Glomerular endothelial cell (primary cell): ENCODE measurements at regions not wholly inside any gene's neighbourhood (a gene's known extent, or its start where the extent isn't known, plus 50 kb on each side); places are given as distances from the start of the nearest gene placed in this dataset.
"Not testable (repeated sequence)": the region's sequence is repeated elsewhere in the genome, so short reads cannot be mapped to it uniquely, and the experiment has no call there.

Source experiments
- DNase-seq: peaks from one replicate; pipeline ENCODE4 v3.0.0-alpha.2; 2011; ENCODE audit warnings: low read depth, low spot score; ENCODE audit errors: extremely low read depth

GRCh38 chr4:79748835-79749234, 324.2 kb downstream of the ANTXR2 start:
- DNase-seq: no peak

- DNase-seq: no peak
Measured at GRCh38 chr4:79747252-79747651, 325.8 kb downstream of the ANTXR2 start.

DNA sequence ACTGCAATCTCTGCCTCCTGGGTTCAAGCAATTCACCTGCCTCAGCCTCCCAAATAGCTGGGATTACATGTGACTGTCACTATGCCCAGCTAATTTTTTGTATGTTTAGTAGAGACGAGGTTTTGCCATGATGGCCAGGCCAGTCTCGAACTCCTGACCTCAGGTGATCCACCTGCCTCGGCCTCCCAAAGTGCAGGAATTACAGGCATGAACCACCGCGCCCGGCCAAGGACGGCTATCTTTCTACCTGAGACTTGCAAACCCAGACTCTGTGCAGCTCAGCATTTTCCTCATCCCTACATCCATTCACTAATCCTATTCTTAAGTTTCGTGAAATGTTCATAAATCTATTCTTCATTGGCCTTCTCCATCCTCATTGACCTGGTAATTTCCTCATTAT, 330.0 kb downstream of the ANTXR2 start:
- no peak for DNase-seq

GRCh38 chr4:79739912-79740311, 331.9 kb upstream of the GK2 start:
- DNase-seq: no peak

GRCh38 chr4:79723507-79723906, 315.5 kb upstream of the GK2 start:
- no peak for DNase-seq

DNA sequence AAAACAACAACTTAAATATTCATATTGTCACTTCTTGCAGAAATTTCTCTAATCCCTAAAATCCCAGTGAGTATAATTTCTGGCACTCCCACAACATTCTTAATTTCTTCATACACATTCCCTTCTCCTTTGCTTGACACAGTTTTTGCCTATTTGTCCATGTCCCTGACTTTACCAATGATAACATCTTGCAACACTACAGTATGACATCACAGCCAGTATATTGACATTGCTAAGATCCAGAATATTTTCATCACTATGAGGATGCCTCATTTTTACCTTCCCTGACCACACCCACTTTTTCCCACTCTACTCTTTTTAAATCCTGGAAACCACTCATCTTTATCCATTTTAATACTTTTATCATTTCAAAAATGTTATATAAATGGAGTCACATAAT, 292.3 kb upstream of the GK2 start:
- no peak for DNase-seq

GRCh38 chr4:79697444-79697843, 289.4 kb upstream of the GK2 start:
- DNase-seq: no peak

DNA sequence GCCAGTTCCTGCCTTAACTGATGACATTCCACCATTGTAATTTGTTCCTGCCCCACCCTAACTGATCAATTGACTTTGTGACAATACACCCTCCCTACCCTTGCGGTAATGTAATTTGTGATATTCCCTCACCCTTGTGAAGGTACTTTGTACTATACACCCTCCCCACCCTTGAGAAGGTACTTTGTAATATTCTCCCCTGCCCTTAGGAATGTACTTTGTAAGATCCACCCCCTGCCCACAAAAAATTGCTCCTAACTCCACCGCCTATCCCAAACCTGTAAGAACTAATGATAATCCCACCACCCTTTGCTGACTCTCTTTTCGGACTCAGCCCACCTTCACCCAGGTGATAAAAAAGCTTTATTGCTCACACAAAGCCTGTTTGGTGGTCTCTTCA, 288.5 kb upstream of the GK2 start:
- DNase-seq: not testable (repeated sequence)

GRCh38 chr4:79695848-79696247, 287.8 kb upstream of the GK2 start:
- no peak for DNase-seq

DNA sequence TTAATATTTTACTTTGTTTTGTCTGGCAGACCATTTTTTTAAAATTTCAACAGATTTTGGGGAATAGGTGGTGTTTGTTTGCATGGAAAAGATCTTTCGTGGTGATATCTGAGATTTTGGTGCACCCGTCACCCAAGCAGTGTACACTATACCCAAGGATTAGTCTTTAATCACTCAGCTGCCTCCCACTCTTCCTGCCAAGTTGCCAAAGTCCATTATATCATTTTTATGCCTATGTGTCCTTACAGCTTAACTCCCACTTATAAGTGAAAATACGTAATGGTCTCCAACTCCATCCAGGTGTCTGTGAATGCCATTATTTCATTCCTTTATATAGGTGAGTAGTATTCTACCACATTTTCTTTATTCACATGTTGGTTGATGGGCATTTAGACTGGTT, 281.7 kb upstream of the GK2 start:
- no peak for DNase-seq

DNA sequence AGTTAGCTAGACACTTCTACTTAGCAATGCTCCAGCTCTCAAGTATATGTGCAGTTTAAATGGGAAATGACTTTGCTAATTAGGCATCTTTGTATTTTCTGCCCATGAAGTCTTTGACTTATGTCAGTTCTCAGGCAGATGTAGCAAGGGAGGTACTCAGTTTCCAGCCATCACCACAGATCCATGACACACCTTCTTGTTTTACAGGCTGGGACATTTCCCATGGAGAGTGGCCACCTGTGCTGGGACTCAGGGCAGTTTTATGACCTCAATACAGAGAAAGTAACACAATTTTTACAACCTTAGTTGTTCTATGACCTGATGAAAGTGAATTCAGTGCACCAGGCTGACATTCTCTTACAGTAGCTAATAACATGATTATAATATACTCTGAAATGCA, 280.7 kb upstream of the GK2 start:
- DNase-seq: no peak

- no peak for DNase-seq
Measured at GRCh38 chr4:79687006-79687405, 279.0 kb upstream of the GK2 start.

DNA sequence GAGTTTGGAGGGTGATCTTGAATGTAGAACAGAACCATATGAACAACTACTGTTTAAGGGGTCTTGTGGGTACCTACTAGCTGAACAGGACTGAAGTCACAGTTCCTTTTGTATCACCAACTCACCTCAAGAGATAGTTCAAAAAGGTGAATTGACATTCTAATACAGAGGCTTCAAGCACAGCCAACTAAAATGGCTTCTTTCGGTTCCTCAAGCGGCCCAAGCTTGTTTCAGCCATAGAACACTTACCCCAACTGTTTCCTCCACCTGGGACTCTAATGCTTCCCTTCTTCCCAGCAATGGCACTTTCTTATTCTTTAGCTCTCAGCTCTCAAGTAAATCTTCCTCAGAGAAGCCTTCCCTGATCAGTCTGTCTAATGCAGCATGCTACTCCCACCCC, 277.5 kb upstream of the GK2 start:
- no peak for DNase-seq

- DNase-seq: no peak
Measured at GRCh38 chr4:79684516-79684915, 276.5 kb upstream of the GK2 start.

DNA sequence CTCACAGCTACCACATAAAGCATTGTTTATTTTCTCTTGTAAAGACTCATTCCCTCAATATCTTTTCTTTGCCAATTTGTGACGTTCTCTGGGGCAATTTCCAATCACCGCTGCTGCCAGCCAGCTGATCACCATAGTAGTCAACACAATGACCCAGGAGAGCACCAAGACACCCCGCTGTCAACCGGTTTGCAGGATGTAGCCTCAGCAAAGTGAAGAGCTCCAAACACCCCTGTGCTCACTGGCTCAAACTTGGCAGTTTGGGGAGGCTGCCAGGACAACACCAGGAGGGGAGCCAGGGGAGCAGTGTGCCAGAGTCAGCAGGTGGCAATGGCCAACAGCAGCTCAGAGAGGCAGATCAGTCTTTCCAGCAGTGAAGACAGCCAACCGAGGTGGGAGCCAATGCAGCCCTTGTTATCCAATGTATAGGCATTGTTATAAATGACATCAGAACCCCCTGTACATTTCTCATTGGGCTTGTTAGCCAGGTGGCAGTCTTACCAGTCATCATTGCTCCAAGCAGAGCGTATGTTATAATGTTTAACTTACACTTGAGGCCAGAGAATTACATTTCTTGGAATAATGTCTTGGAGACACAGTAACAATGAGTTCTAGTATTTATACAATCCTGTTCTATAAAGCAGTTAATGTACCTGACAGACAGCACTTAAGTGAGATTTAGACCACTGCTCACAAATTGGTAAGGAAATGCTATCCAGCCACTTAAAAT, 274.9 kb upstream of the GK2 start:
- DNase-seq: no peak

DNA sequence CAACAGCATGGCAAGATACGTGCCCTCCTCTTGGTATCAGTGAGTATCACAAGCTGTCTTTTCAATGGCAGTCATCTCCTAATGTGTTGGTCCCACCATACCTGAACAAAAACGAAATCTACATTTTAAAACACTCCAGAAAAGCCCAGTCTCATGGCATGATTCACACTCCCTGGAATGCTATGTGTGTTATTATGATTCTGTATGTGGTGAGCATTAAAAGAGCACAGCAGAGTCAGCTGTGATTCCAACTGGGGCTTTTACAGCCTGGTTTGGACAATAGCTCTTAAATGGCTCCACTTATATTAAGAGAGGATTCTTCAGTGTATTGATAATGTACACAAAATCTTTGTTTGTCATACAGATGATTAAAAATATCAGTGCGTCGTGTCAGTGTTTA, 274.1 kb upstream of the GK2 start:
- DNase-seq: no peak

- no peak for DNase-seq
Measured at GRCh38 chr4:79679859-79680258, 271.8 kb upstream of the GK2 start.

DNA sequence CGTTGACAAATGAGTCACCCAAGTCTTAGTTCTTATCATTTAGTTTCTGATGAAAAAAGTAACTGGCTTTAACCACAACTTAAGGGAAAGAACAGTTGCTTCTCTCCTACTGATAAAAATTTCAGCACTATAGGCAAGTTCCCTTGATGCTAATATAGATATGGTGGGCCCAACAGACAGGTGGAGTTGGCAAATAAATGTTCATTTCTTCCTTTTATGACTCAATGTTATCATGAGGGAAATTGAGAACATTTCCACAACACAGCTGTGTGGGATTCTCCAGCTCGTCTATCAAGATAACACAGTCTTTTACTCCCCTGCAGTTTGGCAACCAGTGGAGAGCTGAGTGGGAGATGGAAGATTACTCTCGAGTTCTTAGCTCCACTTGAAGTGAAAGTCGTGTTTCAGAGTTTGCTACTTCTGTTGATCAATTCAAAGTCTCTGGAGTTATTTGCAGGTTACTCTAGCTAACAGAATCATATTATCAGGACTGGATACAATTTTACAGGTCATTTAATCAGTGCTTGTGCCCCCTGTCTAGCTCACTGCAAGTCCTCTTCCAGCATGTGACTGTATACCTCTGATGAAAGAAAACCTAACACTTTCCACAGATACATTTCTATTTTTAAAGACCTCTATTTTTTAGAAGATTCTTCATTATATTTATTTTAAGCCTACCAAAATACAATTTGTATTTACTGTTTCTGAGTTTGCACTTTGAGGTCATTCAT, 270.6 kb upstream of the GK2 start:
- no peak for DNase-seq

- DNase-seq: no peak
Measured at GRCh38 chr4:79676705-79677104, 268.7 kb upstream of the GK2 start.

GRCh38 chr4:79674906-79675305, 266.9 kb upstream of the GK2 start:
- not testable (repeated sequence) for DNase-seq

DNA sequence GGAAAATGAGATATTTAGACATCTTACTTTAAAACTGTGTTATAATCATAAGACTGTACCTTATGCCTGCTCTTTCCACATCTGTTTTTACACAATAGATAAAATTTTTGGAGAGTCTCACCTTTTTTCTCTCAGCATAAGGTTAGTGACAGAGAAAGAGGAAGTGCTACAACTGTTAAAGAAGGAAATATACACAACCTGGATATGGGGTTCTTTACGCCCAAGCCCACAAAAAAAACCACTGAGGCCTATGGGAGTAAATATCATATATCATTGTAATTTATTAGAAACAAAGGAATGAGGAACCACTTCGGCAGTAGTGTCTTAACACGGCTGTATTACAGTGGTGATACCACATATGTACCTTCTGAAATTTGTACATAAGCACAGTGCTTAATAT, 265.9 kb upstream of the GK2 start:
- DNase-seq: no peak

DNA sequence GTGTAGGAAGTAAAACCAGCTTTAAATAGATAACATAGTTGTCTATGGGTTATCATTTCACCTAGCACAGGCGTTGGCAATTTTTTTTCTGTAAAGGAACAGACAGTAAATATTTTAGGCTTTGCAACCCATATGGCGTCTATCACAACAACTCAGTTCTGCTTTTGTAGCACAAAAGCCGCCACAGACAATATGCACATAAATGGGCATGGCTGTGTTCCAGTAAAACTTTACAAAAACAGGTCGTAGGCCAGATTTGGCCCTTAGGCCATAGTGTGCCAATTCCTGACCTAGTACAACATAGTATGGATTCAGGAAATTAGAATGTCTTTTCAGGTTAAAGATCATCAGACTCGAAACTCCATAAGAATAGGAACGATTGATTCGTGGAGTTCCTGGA, 265.3 kb upstream of the GK2 start:
- no peak for DNase-seq

DNA sequence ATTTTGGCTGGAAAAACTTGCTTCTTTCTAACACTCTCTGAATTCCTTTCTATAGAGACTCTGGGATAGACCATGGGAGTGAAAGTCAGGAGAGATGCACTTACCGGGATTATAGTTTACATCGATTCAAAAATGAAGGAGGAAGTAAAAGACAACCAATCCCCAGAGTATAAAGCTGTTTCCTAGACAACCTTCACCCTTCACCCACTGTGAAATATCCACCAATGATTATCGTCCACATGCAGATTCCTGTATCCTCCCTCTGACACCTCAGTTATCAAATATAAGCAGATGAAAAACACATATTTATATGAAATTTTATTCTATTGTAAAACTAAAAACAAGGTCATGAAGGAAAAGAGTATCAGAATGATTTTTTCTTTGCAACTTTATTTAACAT, 258.8 kb upstream of the GK2 start:
- no peak for DNase-seq
